Kidney (tissue), 13 donors: ENCODE measurements at regions not wholly inside any gene's neighbourhood (a gene's known extent, or its start where the extent isn't known, plus 50 kb on each side); places are given as distances from the start of the nearest gene placed in this dataset.

Experiments used
- DNase-seq, 5 donors: peaks; one replicate each; pipeline ENCODE4 v3.0.0-alpha.2; 2013 to 2020
- FAIRE-seq: peaks from 2 replicates; lab custom pipeline; 2012; peaks lifted over from hg19 to GRCh38; lab: Jason Lieb, UNC
- H3K27ac ChIP-seq, 2 donors: one replicate each; pipeline ENCODE4 v1.7.0; 2013; ENCODE audit warnings: low read depth in 2 of 2, low read length in 2 of 2, inconsistent platforms in 1 of 2
- H3K27me3 ChIP-seq: one replicate; pipeline ENCODE4 v1.7.1; 2013; ENCODE audit warnings: low read length, inconsistent platforms; ENCODE audit not compliant: control insufficient read depth, insufficient read depth
- H3K36me3 ChIP-seq, 3 donors: one replicate each; pipeline versions ENCODE4 v1.7.0 to v1.7.1; 2013; ENCODE audit warnings: low read length in 3 of 3, control low read depth in 1 of 3, inconsistent platforms in 1 of 3; ENCODE audit not compliant: insufficient read depth in 3 of 3, control insufficient read depth in 2 of 3
- H3K4me1 ChIP-seq, 3 donors: one replicate each; pipeline versions ENCODE4 v1.7.0 to v1.7.1; 2013; ENCODE audit warnings: low read length in 3 of 3, inconsistent platforms in 1 of 3, low read depth in 1 of 3; ENCODE audit not compliant: control insufficient read depth in 2 of 3, insufficient read depth in 2 of 3
- H3K4me3 ChIP-seq, 3 donors: one replicate each; pipeline versions ENCODE4 v1.7.0 to v1.8.1; 2013; ENCODE audit warnings: low read length in 3 of 3, control low read depth in 1 of 3, inconsistent platforms in 1 of 3
- H3K9ac ChIP-seq, 3 donors: one replicate each; pipeline versions ENCODE4 v1.7.0 to v1.7.1; 2013; ENCODE audit warnings: low read length in 3 of 3, control low read depth in 1 of 3, inconsistent platforms in 1 of 3
- H3K9me3 ChIP-seq, 3 donors: one replicate each; pipeline versions ENCODE4 v1.7.0 to v1.7.1; 2013; ENCODE audit warnings: low read length in 3 of 3, control low read depth in 1 of 3, inconsistent platforms in 1 of 3; ENCODE audit not compliant: control insufficient read depth in 2 of 3, insufficient read depth in 1 of 3
- CTCF ChIP-seq: IDR thresholded peaks from 3 replicates; pipeline ENCODE4 v1.5.1; 2012; ENCODE audit warnings: mild to moderate bottlenecking, moderate library complexity, borderline replicate concordance; ENCODE audit not compliant: insufficient read depth; ENCODE audit errors: extremely low read depth
- intact Hi-C: fragments of 100-400 bp; cut with DNase I; formaldehyde crosslinking; loops from one replicate; pipeline ENCODE4 v1.11.1; 2022
- donor health status: control.
- donor health status: control.
- donor health status: control.
- donor health status: control.
- donor health status: control.
- donor health status: DM: yes; HTN: yes; CAD: no.
- donor health status: Normal renal cell carcinoma (clear cell type).

- peaks cover 0 to 5% (median 3%) of the 10 kb centered on the region in 3 donors for H3K4me1 ChIP-seq
- no peak for TF ChIP-seq CTCF
- no peak overlapping the region for H3K27ac ChIP-seq
- H3K36me3 ChIP-seq, result no peaks in the 10 kb centered on the region
- H3K9ac ChIP-seq, result no peak overlapping the region
- no peak for FAIRE-seq
- H3K27me3 ChIP-seq, result no peaks in the 10 kb centered on the region
- H3K4me3 ChIP-seq, result no peak overlapping the region
- intact Hi-C loops, result no loop called here
- peak in 2 of 5 donors; percentile 24 to 31 for DNase-seq
- H3K9me3 ChIP-seq, result no peaks in the 10 kb centered on the region
Measured at GRCh38 chr11:32500001-32500400, 64.7 kb upstream of the WT1 start.

GRCh38 chr11:32497951-32498350, 62.6 kb upstream of the WT1 start:
- TF ChIP-seq CTCF, result no peak
- intact Hi-C loops, result no loop called here
- Histone ChIP-seq H3K36me3 (no peaks in the 10 kb centered on the region), H3K9me3 (no peaks in the 10 kb centered on the region), H3K9ac (no peak overlapping the region), H3K4me3 (no peak overlapping the region), H3K27me3 (no peaks in the 10 kb centered on the region), H3K4me1 (peaks cover 0 to 5% (median 3%) of the 10 kb centered on the region in 3 donors), H3K27ac (no peak overlapping the region)
- peak in 2 of 5 donors; percentile 8 to 34 for DNase-seq
- FAIRE-seq, result no peak

- no peak for TF ChIP-seq CTCF
- Histone ChIP-seq H3K9ac (no peak overlapping the region), H3K27ac (no peak overlapping the region), H3K4me1 (peaks cover 0 to under 1% (median 0%) of the 10 kb centered on the region in 3 donors), H3K9me3 (no peaks in the 10 kb centered on the region), H3K36me3 (no peaks in the 10 kb centered on the region), H3K27me3 (no peaks in the 10 kb centered on the region), H3K4me3 (no peak overlapping the region)
- FAIRE-seq, result no peak
- DNase-seq, result no peak
- intact Hi-C loops, result no loop called here
Measured at GRCh38 chr11:32494629-32495028, 59.3 kb upstream of the WT1 start.

- H3K9me3 ChIP-seq, result no peaks in the 10 kb centered on the region
- no peak for FAIRE-seq
- TF ChIP-seq CTCF, result no peak
- no peak overlapping the region for H3K9ac ChIP-seq
- H3K4me1 ChIP-seq, result no peaks in the 10 kb centered on the region
- no peak overlapping the region for H3K4me3 ChIP-seq
- intact Hi-C loops, result no loop called here
- no peaks in the 10 kb centered on the region for H3K36me3 ChIP-seq
- H3K27me3 ChIP-seq, result no peaks in the 10 kb centered on the region
- H3K27ac ChIP-seq, result no peak overlapping the region
- DNase-seq, result peak in 1 of 5 donors; percentile 20
Measured at GRCh38 chr11:32489464-32489863, 54.1 kb upstream of the WT1 start.
